GM23248 (cell line): ENCODE measurements at regions not wholly inside any gene's neighbourhood (a gene's known extent, or its start where the extent isn't known, plus 50 kb on each side); places are given as distances from the start of the nearest gene placed in this dataset.

Experiments used
- EZH2 ChIP-seq: fragments of 200-600 bp; sonication (generic); IDR thresholded peaks from 2 replicates; pipeline ENCODE4 v1.6.1; 2018; ENCODE audit warnings: antibody characterized with exemption, mild to moderate bottlenecking; ENCODE audit not compliant: insufficient read depth, poor library complexity, severe bottlenecking
- EZH2phosphoT487 ChIP-seq: fragments of 200-600 bp; sonication (generic); IDR thresholded peaks from 2 replicates; pipeline ENCODE4 v1.6.1; 2018; ENCODE audit warnings: antibody characterized with exemption, moderate library complexity, mild to moderate bottlenecking, low read depth; ENCODE audit not compliant: insufficient read depth

DNA sequence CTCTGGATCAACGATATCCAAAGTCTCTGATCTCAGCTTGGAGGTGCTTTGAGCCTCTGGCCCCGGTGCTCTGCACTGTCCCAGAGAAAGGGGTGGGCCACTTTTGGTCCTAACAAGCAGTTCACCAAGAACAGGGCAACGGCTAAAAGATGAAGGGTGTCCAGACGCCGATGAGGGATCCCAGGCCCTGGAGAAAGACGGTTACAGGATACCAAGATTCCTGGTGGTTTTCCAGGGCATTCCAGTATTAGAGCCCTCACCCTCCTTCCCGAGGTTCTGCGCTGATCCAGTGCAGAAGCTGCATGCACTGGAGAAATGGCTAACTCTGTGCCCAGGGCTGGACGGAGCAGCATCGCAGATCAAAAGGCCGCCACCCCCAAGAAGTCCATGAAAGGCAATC lies 149.9 kb upstream of the IRF2BP2 start:
- TF ChIP-seq EZH2: no peak
- TF ChIP-seq EZH2phosphoT487: no peak
